IPS-NIHi11 (cell line): ENCODE measurements at regions not wholly inside any gene's neighbourhood (a gene's known extent, or its start where the extent isn't known, plus 50 kb on each side); places are given as distances from the start of the nearest gene placed in this dataset.

ENCODE experiments used
- DNase-seq: peaks from one replicate; pipeline ENCODE4 v3.0.0; 2012; ENCODE audit warnings: mixed read lengths, low spot score

- no peak for DNase-seq
Observed at GRCh38 chr1:218938259-218938658, 235.4 kb upstream of the LYPLAL1 start.

- DNase-seq, result no peak
Observed at GRCh38 chr1:218939095-218939494, 234.6 kb upstream of the LYPLAL1 start.

- DNase-seq, result no peak
Observed at GRCh38 chr1:218942431-218942830, 231.2 kb upstream of the LYPLAL1 start.

- DNase-seq, result no peak
Observed at GRCh38 chr1:218943371-218943770, 230.3 kb upstream of the LYPLAL1 start.

GRCh38 chr1:218945050-218945449 is 228.6 kb upstream of the LYPLAL1 start:
- DNase-seq, result no peak

GRCh38 chr1:218946147-218946546 is 227.5 kb upstream of the LYPLAL1 start:
- no peak for DNase-seq

GRCh38 chr1:218948446-218948845 is 225.2 kb upstream of the LYPLAL1 start:
- no peak for DNase-seq

GRCh38 chr1:218953386-218953785 is 220.3 kb upstream of the LYPLAL1 start:
- DNase-seq, result no peak

GRCh38 chr1:218957971-218958370 is 215.7 kb upstream of the LYPLAL1 start:
- no peak for DNase-seq

GRCh38 chr1:218959784-218960183 is 213.9 kb upstream of the LYPLAL1 start:
- no peak for DNase-seq

GRCh38 chr1:218964471-218965185 is 209.1 kb upstream of the LYPLAL1 start:
- no peak for DNase-seq

- no peak for DNase-seq
Observed at GRCh38 chr1:218965821-218966220, 207.9 kb upstream of the LYPLAL1 start.

- no peak for DNase-seq
Observed at GRCh38 chr1:218967254-218967653, 206.4 kb upstream of the LYPLAL1 start.

- DNase-seq, result no peak
Observed at GRCh38 chr1:218967836-218968235, 205.8 kb upstream of the LYPLAL1 start.

GRCh38 chr1:218969006-218969405 is 204.7 kb upstream of the LYPLAL1 start:
- no peak for DNase-seq

GRCh38 chr1:218970397-218970990 is 203.2 kb upstream of the LYPLAL1 start:
- no peak for DNase-seq

GRCh38 chr1:218971156-218971555 is 202.5 kb upstream of the LYPLAL1 start:
- no peak for DNase-seq

- no peak for DNase-seq
Observed at GRCh38 chr1:218980881-218981280, 192.8 kb upstream of the LYPLAL1 start.

GRCh38 chr1:218982482-218982881 is 191.2 kb upstream of the LYPLAL1 start:
- DNase-seq, result no peak

GRCh38 chr1:218983433-218983832 is 190.2 kb upstream of the LYPLAL1 start:
- DNase-seq, result no peak

GRCh38 chr1:218983848-218984247 is 189.8 kb upstream of the LYPLAL1 start:
- DNase-seq, result peak; percentile 20

- DNase-seq, result no peak
Observed at GRCh38 chr1:218985424-218985984, 188.2 kb upstream of the LYPLAL1 start.

- no peak for DNase-seq
Observed at GRCh38 chr1:218986816-218987215, 186.9 kb upstream of the LYPLAL1 start.

- no peak for DNase-seq
Observed at GRCh38 chr1:218990019-218990418, 183.7 kb upstream of the LYPLAL1 start.
